ENCODE measurements at regions not wholly inside any gene's neighbourhood (a gene's known extent, or its start where the extent isn't known, plus 50 kb on each side); places are given as distances from the start of the nearest gene placed in this dataset.

- TF ChIP-seq, protein P1, sequence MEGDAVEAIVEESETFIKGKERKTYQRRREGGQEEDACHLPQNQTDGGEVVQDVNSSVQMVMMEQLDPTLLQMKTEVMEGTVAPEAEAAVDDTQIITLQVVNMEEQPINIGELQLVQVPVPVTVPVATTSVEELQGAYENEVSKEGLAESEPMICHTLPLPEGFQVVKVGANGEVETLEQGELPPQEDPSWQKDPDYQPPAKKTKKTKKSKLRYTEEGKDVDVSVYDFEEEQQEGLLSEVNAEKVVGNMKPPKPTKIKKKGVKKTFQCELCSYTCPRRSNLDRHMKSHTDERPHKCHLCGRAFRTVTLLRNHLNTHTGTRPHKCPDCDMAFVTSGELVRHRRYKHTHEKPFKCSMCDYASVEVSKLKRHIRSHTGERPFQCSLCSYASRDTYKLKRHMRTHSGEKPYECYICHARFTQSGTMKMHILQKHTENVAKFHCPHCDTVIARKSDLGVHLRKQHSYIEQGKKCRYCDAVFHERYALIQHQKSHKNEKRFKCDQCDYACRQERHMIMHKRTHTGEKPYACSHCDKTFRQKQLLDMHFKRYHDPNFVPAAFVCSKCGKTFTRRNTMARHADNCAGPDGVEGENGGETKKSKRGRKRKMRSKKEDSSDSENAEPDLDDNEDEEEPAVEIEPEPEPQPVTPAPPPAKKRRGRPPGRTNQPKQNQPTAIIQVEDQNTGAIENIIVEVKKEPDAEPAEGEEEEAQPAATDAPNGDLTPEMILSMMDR (IDR thresholded peaks at IDR 0.05; ENCODE audit: borderline replicate concordance, insufficient read depth, low read depth, low read length) = no peak
- H3K4me3 ChIP-seq (ENCODE audit: low read depth, low read length) = no peak overlapping the region
Measured at GRCh38 chr13:87376081-87376480, 295.1 kb upstream of the SLITRK5 start.

DNA sequence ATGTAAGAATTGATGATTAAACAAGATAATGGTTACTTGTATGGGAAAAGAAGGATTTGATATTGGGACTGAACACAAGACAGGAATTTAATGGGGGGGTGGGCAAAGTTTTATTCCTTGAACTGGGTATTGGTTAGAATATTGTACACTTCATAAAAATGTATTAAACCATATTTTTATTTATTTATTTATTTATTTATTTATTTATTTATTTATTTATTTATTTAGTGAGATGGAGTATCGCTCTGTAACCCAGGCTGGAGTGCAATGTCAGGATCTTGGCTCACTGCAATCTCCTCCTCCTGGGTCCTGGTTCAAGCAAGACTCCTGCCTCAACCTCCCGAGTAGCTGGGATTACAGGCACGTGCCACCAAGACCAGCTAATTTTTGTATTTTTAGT lies 287.1 kb upstream of the SLITRK5 start:
- no peak overlapping the region for H3K4me3 ChIP-seq (ENCODE audit: low read depth, low read length)
- TF ChIP-seq, protein P1 (IDR thresholded peaks at IDR 0.05; ENCODE audit: borderline replicate concordance, insufficient read depth, low read depth, low read length) = no peak

- H3K4me3 ChIP-seq (ENCODE audit: low read depth, low read length) = no peak overlapping the region
- TF ChIP-seq, protein P1 (IDR thresholded peaks at IDR 0.05; ENCODE audit: borderline replicate concordance, insufficient read depth, low read depth, low read length) = no peak
Measured at GRCh38 chr13:87393358-87393757, 277.8 kb upstream of the SLITRK5 start.

DNA sequence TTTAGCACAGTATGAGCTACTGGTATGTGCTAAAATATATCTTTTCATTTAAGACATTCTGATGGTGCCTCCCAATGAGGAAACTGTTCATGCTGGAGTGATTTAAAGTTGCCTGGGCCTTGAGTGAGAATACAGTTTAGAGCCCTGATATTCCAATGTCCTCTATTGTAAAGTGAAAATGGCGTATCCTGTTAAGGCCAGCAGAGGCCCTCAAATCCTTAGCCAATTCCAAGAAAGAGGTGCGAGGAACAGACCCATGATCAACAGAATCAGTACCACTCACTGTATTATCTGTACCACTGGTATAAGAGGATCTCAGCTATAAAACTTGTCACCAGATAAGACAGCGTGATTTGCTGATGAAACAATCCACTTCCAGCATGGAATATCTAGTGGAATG lies 273.1 kb upstream of the SLITRK5 start:
- no peak overlapping the region for H3K4me3 ChIP-seq (ENCODE audit: low read depth, low read length)
- TF ChIP-seq, protein P1 (IDR thresholded peaks at IDR 0.05; ENCODE audit: borderline replicate concordance, insufficient read depth, low read depth, low read length) = no peak

DNA sequence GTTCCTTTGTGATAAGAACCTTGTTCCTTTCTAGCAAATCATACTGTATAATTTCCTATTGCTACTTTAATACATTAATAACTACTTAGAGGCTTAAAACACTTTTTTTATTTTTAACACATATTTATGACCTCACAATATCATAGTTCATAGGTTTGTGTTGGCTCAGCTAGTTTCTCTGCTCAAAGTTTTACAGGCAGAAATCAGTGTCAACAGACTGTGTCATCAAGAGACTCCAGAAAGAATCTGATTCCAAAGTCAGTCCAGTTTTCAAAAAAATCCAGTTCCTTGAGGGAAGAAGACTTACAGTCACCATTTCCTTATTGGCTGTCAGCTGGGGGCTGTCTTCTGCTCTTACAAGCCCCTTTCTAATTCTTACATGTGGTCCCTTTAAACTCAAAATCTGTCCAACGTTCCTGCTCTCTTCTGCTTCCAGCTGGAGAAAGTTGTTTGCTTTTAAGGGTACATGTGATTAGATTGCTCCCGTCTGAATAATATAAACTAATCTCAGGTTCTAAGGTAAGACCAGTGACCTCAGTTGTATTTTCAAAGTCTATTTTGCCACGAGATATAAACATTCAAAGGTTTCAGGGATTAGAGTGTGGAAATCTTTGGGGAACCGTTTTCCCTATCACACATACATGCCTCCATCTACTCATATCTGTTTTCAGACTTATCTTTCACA lies 267.3 kb upstream of the SLITRK5 start:
- H3K4me3 ChIP-seq (ENCODE audit: low read depth, low read length) = no peak overlapping the region
- TF ChIP-seq, protein P1 (IDR thresholded peaks at IDR 0.05; ENCODE audit: borderline replicate concordance, insufficient read depth, low read depth, low read length) = no peak

DNA sequence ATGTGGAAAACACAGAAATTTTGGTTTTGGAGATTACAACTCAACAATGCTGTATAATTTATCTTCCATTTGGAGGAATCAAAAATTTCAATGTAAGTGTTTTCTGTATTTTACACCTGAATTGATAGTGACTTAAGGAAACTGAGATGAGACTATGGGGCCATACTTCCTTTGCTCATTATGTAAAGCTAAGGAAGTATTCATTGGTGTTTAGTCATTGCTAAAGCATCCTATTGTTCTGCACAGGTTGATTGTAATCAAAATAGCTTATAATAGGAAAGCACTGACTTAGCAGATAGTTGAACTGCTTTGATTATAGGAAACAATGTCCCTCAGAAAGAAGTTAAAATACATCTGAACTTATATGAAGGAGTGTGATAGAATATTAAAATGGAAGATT lies 244.4 kb upstream of the SLITRK5 start:
- TF ChIP-seq, protein P1 (IDR thresholded peaks at IDR 0.05; ENCODE audit: borderline replicate concordance, insufficient read depth, low read depth, low read length) = no peak

DNA sequence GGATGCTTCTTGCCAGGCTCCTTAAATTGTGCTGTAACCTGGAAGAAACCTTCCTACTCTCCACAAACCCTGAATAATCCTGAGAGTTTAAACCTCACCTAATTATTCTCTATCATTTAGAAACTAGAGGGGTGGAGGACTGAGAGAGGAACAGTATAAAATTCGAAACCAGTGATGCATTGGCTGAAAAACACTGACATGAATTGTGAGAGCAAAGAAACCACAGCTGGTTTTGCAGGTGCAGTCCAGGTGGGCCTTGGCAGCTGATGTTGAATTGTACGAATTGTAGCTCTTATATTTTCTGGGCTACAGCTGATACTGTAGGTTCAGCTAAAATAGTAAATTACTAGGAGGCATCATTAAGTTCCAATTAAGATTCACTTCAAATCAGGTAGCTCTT lies 227.0 kb upstream of the SLITRK5 start:
- TF ChIP-seq, protein P1 (IDR thresholded peaks at IDR 0.05; ENCODE audit: borderline replicate concordance, insufficient read depth, low read depth, low read length) = no peak
- H3K4me3 ChIP-seq (ENCODE audit: low read depth, low read length) = no peak overlapping the region

More for the DNA sequence above, 244.4 kb upstream of the SLITRK5 start:
- H3K4me3 ChIP-seq (ENCODE audit: low read depth, low read length) = no peak overlapping the region
